Body of pancreas (tissue), 4 donors: ENCODE measurements at regions not wholly inside any gene's neighbourhood (a gene's known extent, or its start where the extent isn't known, plus 50 kb on each side); places are given as distances from the start of the nearest gene placed in this dataset.

Source experiments
- ATAC-seq: fragments of 150-250 bp; one replicate; pipeline ENCODE4 v1.9.1; 2016
- DNase-seq, 4 donors: peaks; one replicate each; pipeline ENCODE4 v3.0.0-alpha.2; 2019
- H3K27ac ChIP-seq, 4 donors: fragments of 200-600 bp; sonication (generic); 1 replicate in 3 of 4; 2 replicates in 1 of 4; pipeline versions ENCODE4 v1.5.1 to v1.6.1; 2016 to 2019; ENCODE audit warnings: mild to moderate bottlenecking in 1 of 4, mixed read lengths in 1 of 4, moderate library complexity in 1 of 4
- H3K27me3 ChIP-seq, 2 donors: fragments of 200-600 bp; sonication (generic); one replicate each; pipeline ENCODE4 v1.6.0; 2016; ENCODE audit warnings: mild to moderate bottlenecking in 1 of 2
- H3K36me3 ChIP-seq, 2 donors: fragments of 200-600 bp; sonication (generic); replicated peaks in 1 of 2; 2 replicates each; pipeline ENCODE4 v1.5.1; 2016; ENCODE audit warnings: low read depth in 2 of 2; ENCODE audit not compliant: insufficient read depth in 1 of 2
- H3K4me1 ChIP-seq: fragments of 200-600 bp; sonication (generic); one replicate; pipeline ENCODE4 v1.6.0; 2016
- H3K4me3 ChIP-seq, 2 donors: fragments of 200-600 bp; sonication (generic); 1 replicate in 1 of 2; 2 replicates in 1 of 2; pipeline ENCODE4 v1.5.1; 2016 to 2019
- H3K9me3 ChIP-seq, 3 donors: fragments of 200-600 bp; sonication (generic); 1 replicate in 2 of 3; 2 replicates in 1 of 3; pipeline ENCODE4 v1.5.1; 2016
- CTCF ChIP-seq, 7 experiments: fragments of 450-650 bp in 4 of 7; fragments of 200-600 bp in 3 of 7; sonication (generic) in 3 of 7; IDR thresholded peaks; one replicate each; pipeline ENCODE4 v1.5.1; 2016 to 2019; ENCODE audit warnings: antibody characterized with exemption in 7 of 7
- POLR2A ChIP-seq, 3 donors: fragments of 450-650 bp; IDR thresholded peaks; one replicate each; pipeline ENCODE4 v1.6.1; 2016; ENCODE audit warnings: antibody characterized with exemption in 3 of 3, mild to moderate bottlenecking in 2 of 3
- WGBS, 2 donors: methylation state at CpG; one replicate each; pipeline ENCODE4 v1.1.5; 2017; 5-methylcytosine and 5-hydroxymethylcytosine counted together
- intact Hi-C: fragments of 100-400 bp; cut with DNase I; formaldehyde crosslinking; loops from one replicate; pipeline ENCODE4 v1.15.1; 2023

- intact Hi-C loops = no loop called here
- DNase-seq = peak in 1 of 4 donors; percentile 61
- 86 to 87% methylated on average over 13 to 19 of the region's 19 CpGs for WGBS, 2 donors
- Histone ChIP-seq H3K27me3 (no peaks in the 10 kb centered on the region), H3K4me1 (peaks cover 18% of the 10 kb centered on the region), H3K4me3 (no peak overlapping the region), H3K36me3 (no peaks in the 10 kb centered on the region), H3K27ac (peak overlapping the region in 1 of 4 donors; percentile 58), H3K9me3 (no peaks in the 10 kb centered on the region)
- no peak for TF ChIP-seq CTCF (IDR thresholded peaks at IDR 0.05)
- peak in 1 of 3 donors; percentile 36 for TF ChIP-seq POLR2A (IDR thresholded peaks at IDR 0.05)
- ATAC-seq = no peak
Measured at GRCh38 chr20:50270569-50270968, 79.9 kb downstream of the CEBPB start.

- intact Hi-C loops = no loop called here
- TF ChIP-seq POLR2A (IDR thresholded peaks at IDR 0.05) = no peak
- no peak for TF ChIP-seq CTCF (IDR thresholded peaks at IDR 0.05)
- no peaks in the 10 kb centered on the region for H3K9me3 ChIP-seq
- ATAC-seq (no peak), DNase-seq (no peak)
- H3K27ac ChIP-seq = peak overlapping the region in 1 of 4 donors; percentile 58
- H3K4me3 ChIP-seq = no peak overlapping the region
- peaks cover 18% of the 10 kb centered on the region for H3K4me1 ChIP-seq
- no peaks in the 10 kb centered on the region for H3K27me3 ChIP-seq
- H3K36me3 ChIP-seq = no peaks in the 10 kb centered on the region
- 70 to 86% methylated on average over 7 of the region's 7 CpGs for WGBS, 2 donors
Measured at GRCh38 chr20:50271176-50271575, 80.5 kb downstream of the CEBPB start.

GRCh38 chr20:50271612-50272011 lies 81.0 kb downstream of the CEBPB start:
- Histone ChIP-seq H3K9me3 (no peaks in the 10 kb centered on the region), H3K27ac (peak overlapping the region in 1 of 4 donors; percentile 58), H3K4me3 (no peak overlapping the region), H3K36me3 (no peaks in the 10 kb centered on the region), H3K27me3 (no peaks in the 10 kb centered on the region), H3K4me1 (peaks cover 16% of the 10 kb centered on the region)
- WGBS, 2 donors = 73 to 78% methylated on average over 5 to 7 of the region's 7 CpGs
- ATAC-seq (no peak), DNase-seq (no peak)
- intact Hi-C loops = no loop called here
- TF ChIP-seq CTCF (IDR thresholded peaks at IDR 0.05) = no peak
- no peak for TF ChIP-seq POLR2A (IDR thresholded peaks at IDR 0.05)

- ATAC-seq (no peak), DNase-seq (peak in 1 of 4 donors; percentile 66)
- no peaks in the 10 kb centered on the region for H3K27me3 ChIP-seq
- no peaks in the 10 kb centered on the region for H3K9me3 ChIP-seq
- WGBS, 2 donors = 59 to 74% methylated on average over 3 to 8 of the region's 8 CpGs
- no peaks in the 10 kb centered on the region for H3K36me3 ChIP-seq
- TF ChIP-seq POLR2A (IDR thresholded peaks at IDR 0.05) = no peak
- H3K27ac ChIP-seq = peak overlapping the region in 1 of 4 donors; percentile 58
- no peak overlapping the region for H3K4me3 ChIP-seq
- H3K4me1 ChIP-seq = peaks cover 10% of the 10 kb centered on the region
- intact Hi-C loops = no loop called here
Measured at GRCh38 chr20:50272030-50272723, 81.5 kb downstream of the CEBPB start.

GRCh38 chr20:50272724-50273446 lies 82.3 kb downstream of the CEBPB start:
- Histone ChIP-seq H3K27me3 (no peaks in the 10 kb centered on the region), H3K4me3 (no peak overlapping the region), H3K27ac (peak overlapping the region in 2 of 4 donors; percentile 36 to 51), H3K9me3 (no peaks in the 10 kb centered on the region), H3K36me3 (no peaks in the 10 kb centered on the region), H3K4me1 (peaks cover 6% of the 10 kb centered on the region)
- WGBS, 2 donors = 72 to 77% methylated on average over 6 of the region's 6 CpGs
- TF ChIP-seq POLR2A (IDR thresholded peaks at IDR 0.05) (no peak), CTCF (IDR thresholded peaks at IDR 0.05) (no peak)
- DNase-seq (no peak), ATAC-seq (no peak)
- intact Hi-C loops = no loop called here
